AG09319 (cell line): ENCODE measurements at regions not wholly inside any gene's neighbourhood (a gene's known extent, or its start where the extent isn't known, plus 50 kb on each side); places are given as distances from the start of the nearest gene placed in this dataset.

Experiments
- DNase-seq: peaks from one replicate; pipeline ENCODE4 v3.0.0-alpha.2; 2010; ENCODE audit warnings: low read depth; ENCODE audit errors: extremely low read depth
- TF ChIP-seq, protein P1 (sequence below): IDR thresholded peaks from 2 replicates; pipeline ENCODE4 v1.5.1; 2011; ENCODE audit warnings: low read depth, mild to moderate bottlenecking, inconsistent platforms, low read length, moderate library complexity

DNA sequence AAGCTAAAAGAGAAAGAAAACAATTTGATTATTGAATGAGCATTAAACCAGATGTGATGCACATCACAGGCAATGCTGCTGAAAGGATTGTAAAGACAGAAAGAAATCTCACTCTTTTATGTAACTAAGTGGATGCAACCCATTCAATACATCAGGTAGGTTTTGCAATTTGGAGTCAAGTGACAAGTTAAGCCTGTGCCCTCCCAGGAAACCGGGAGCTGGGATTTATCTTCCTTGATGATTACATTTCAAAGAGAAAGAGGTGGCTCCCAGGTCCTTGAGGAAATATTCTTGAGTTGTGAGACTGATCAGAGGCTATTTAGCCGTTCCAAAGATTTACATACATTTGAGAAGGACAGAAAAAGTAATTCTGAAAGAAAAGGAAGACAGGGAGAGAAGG, 219.0 kb upstream of the PROK2 start:
- TF ChIP-seq, protein P1, sequence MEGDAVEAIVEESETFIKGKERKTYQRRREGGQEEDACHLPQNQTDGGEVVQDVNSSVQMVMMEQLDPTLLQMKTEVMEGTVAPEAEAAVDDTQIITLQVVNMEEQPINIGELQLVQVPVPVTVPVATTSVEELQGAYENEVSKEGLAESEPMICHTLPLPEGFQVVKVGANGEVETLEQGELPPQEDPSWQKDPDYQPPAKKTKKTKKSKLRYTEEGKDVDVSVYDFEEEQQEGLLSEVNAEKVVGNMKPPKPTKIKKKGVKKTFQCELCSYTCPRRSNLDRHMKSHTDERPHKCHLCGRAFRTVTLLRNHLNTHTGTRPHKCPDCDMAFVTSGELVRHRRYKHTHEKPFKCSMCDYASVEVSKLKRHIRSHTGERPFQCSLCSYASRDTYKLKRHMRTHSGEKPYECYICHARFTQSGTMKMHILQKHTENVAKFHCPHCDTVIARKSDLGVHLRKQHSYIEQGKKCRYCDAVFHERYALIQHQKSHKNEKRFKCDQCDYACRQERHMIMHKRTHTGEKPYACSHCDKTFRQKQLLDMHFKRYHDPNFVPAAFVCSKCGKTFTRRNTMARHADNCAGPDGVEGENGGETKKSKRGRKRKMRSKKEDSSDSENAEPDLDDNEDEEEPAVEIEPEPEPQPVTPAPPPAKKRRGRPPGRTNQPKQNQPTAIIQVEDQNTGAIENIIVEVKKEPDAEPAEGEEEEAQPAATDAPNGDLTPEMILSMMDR = no peak
- no peak for DNase-seq

DNA sequence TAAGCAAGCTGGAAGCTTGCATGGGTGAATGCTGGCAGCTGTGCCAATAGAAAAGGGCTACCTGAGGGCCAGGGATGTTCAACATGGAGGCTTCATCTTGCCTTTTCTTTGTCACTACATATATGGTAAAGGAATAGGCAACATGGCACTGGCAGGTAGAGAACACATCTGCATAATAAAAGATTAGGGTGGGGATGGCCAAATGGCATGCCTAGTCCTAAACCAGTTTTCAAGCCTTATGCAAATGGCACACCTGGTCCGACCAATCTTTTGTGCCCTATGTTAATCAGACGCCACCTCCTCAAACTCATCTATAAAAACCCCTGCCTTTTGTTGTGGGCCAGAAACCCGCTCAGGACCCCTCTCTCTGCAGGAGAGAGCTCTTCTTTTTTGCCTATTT, 216.8 kb upstream of the PROK2 start:
- TF ChIP-seq, protein P1 = no peak
- no peak for DNase-seq

DNA sequence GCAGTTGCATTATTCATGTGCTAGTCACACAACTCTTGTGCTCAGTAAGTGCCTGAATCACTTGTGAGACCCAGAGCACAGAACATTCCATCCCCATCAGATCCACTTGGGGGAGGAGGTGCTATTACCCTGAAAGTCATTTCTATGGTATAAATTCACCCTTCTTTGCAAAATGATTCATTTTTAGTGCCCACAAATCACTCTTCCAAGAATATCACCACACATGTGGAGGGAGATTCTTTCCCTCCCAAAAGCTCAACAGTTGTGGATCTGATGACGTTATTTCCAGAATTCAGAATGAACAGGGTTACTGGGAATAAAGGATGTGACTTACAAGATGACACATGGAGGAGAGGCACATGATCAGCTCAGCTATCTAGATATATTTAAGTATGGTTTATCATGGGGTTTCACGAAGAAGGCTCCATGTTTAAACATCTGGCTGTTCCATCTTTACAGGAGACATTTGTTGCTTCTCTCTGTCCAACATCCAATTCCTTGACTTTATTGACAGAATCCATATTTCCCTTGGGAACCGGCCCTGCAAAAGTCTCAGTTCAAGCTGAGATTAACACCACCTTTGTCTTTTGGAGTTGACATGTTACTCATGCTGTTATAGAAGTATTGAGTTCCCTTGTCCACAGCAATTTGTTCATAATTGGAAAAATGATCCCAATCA, 214.2 kb upstream of the PROK2 start:
- DNase-seq = peak; percentile 14
- TF ChIP-seq, protein P1 = no peak

DNA sequence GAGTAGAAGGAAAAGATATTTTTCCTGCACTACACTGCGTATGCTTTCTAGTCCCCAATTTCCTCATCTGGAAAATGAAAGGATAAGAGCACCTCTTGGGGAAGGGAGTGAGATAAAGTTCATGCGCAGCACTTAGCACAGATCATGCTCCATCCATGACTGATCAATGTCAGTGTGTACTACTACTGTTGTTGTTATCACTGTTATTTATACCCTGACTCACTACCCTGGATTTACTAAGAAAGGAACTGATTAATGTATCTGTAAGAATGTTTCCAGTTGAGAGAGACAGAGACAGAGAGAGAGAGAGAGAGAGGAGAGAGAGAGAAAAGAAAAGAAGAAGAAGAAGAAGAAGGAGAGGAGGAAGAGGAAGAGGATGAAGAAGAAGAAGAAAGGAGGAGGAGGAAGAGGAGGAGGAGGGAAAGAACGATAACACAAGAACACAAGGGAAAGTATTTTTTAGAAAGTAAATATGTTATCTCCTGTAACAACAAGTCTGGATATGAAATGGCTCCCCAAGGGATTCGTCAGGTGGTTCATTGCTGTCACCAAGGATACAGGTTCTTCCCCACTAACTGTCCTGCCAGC, 212.2 kb upstream of the PROK2 start:
- TF ChIP-seq, protein P1 = no peak
- no peak for DNase-seq

DNA sequence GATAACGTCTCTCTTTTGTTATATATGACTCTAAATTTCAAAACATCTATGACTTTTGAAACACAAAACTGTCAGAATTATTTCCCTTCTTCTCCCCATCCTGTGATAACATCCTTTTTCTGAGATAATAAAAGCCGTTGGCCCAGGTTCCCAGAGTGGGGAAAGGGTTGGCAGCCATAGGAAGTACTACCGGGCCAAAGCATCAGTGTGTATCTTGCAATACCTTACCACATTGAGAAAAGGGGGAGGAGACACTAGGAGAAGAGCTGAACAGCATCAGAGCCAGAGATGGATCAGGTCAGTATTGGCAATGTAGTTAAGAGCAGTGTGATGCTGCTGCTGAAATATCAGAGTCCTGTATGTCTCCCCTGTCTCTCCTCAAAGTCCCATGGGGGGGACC, 210.0 kb upstream of the PROK2 start:
- TF ChIP-seq, protein P1 = no peak
- no peak for DNase-seq

DNA sequence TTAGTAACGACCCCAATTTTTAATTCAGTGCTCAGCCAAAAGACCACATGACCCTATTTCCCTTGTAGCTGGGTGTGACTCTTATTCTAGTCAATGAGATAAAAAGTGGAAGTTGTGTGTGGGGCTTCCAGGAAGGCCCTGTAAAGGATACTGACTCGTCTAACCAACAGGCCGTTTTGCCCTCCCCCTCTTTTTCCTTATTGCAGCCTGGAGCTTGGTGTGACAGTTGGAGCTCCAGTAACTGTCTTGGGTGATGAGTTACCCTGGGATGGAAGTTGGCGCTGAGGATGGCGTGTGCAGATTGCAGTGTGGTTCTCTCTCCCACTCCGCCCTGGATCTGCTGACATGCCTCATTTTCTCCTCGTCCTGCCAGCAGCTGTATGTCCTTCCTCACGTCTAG, 209.3 kb upstream of the PROK2 start:
- no peak for DNase-seq
- TF ChIP-seq, protein P1 = no peak

DNA sequence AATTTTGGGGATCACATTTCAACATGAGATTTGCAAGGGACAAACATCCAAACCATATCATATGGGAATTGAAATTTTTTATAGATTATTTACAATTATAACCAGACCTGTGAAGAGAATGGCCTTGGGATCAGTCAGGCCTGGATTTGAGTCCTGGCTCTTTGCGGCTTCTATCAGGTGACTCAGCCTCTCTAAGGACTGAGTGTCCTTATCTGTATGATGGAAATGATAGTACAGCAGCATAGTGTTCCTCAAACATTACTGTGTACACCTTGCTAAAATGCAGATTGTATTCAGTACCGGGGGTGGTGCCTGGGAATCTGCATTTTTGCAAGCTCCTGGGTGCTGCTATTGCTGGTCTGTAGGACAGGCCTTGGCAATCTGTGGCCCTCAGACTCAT, 206.7 kb upstream of the PROK2 start:
- no peak for DNase-seq
- TF ChIP-seq, protein P1 = no peak
